Caco-2 (cell line): ENCODE measurements at regions not wholly inside any gene's neighbourhood (a gene's known extent, or its start where the extent isn't known, plus 50 kb on each side); places are given as distances from the start of the nearest gene placed in this dataset.

Experiments used
- BruUV-seq: library from RNA; stranded (reverse); fragments of 400-500 nt; replicated peaks from 2 replicates; lab custom pipeline; 2021; lab: Mats Ljungman, UMichigan
- CTCF ChIA-PET: fragments of 300-600 bp; sonication (Branson Sonifier 250); formaldehyde crosslinking; loops from one replicate; lab custom pipeline; 2022; ENCODE audit warnings: antibody characterized with exemption; lab: Charles Lee
- POLR2A ChIA-PET: fragments of 300-600 bp; sonication (Branson Sonifier 250); formaldehyde crosslinking; loops from one replicate; lab custom pipeline; 2022; ENCODE audit warnings: antibody characterized with exemption; lab: Charles Lee
- DNase-seq, 2 experiments: peaks; one replicate each; pipeline versions ENCODE4 v3.0.0 to v3.0.0-alpha.2; 2020 to 2022
- H3K27me3 ChIP-seq: replicated peaks from 2 replicates; pipeline ENCODE4 v1.6.0; 2011; ENCODE audit warnings: low read length; ENCODE audit not compliant: control insufficient read depth, insufficient read depth
- H3K36me3 ChIP-seq: 2 replicates; pipeline ENCODE4 v1.5.1; 2011; ENCODE audit warnings: low read length; ENCODE audit not compliant: control insufficient read depth, insufficient read depth
- H3K4me1 ChIP-seq: fragments of 250-450 bp; sonication (Bioruptor Pico); 2 replicates; pipeline ENCODE4 v1.5.1; 2020; ENCODE audit warnings: mild to moderate bottlenecking
- H3K4me3 ChIP-seq: 2 replicates; pipeline ENCODE4 v1.5.1; 2011; ENCODE audit warnings: low read depth, mild to moderate bottlenecking, control low read depth, low read length
- H3K9me3 ChIP-seq: fragments of 250-450 bp; sonication (Bioruptor Pico); 2 replicates; pipeline ENCODE4 v1.5.1; 2020; ENCODE audit warnings: mild to moderate bottlenecking, moderate library complexity
- H3K27ac Mint-ChIP-seq: one replicate; pipeline ENCODE4 v1.8.0; 2022; ENCODE audit warnings: mixed read lengths; ENCODE audit not compliant: unreplicated experiment
- H3K27me3 Mint-ChIP-seq: one replicate; pipeline ENCODE4 v1.8.0; 2022; ENCODE audit warnings: mixed read lengths; ENCODE audit not compliant: insufficient read depth, unreplicated experiment
- H3K36me3 Mint-ChIP-seq: one replicate; pipeline ENCODE4 v1.8.0; 2022; ENCODE audit warnings: mild to moderate bottlenecking, mixed read lengths; ENCODE audit not compliant: insufficient read depth, unreplicated experiment
- H3K4me1 Mint-ChIP-seq: one replicate; pipeline ENCODE4 v1.8.0; 2022; ENCODE audit warnings: low read depth, mixed read lengths; ENCODE audit not compliant: unreplicated experiment
- H3K4me3 Mint-ChIP-seq: one replicate; pipeline ENCODE4 v1.8.0; 2022; ENCODE audit warnings: mild to moderate bottlenecking, moderate library complexity, mixed read lengths; ENCODE audit not compliant: unreplicated experiment
- H3K9me3 Mint-ChIP-seq: one replicate; pipeline ENCODE4 v1.8.0; 2022; ENCODE audit warnings: mixed read lengths; ENCODE audit not compliant: unreplicated experiment
- intact Hi-C: fragments of 100-400 bp; cut with micrococcal nuclease; formaldehyde crosslinking; loops from one replicate; pipeline ENCODE4 v1.10.0; 2022; ENCODE audit not compliant: unreplicated experiment
- TF ChIP-seq, protein P1 (sequence below), 2 experiments: fragments of 200-600 bp in 1 of 2; IDR thresholded peaks; 1 replicate in 1 of 2; 2 replicates in 1 of 2; pipeline versions ENCODE4 v1.5.1 to v1.8.0; 2011 to 2022; ENCODE audit warnings: antibody characterized with exemption in 1 of 2, control low read depth in 1 of 2, inconsistent platforms in 1 of 2, low read depth in 1 of 2, low read length in 1 of 2, mild to moderate bottlenecking in 1 of 2, moderate library complexity in 1 of 2; ENCODE audit not compliant: insufficient read depth in 1 of 2, severe bottlenecking in 1 of 2, unreplicated experiment in 1 of 2

GRCh38 chr4:188455062-188455752 lies 316.0 kb downstream of the TRIML1 start:
- H3K4me1 Mint-ChIP-seq, result peaks cover 7% of the 10 kb centered on the region
- Histone ChIP-seq H3K36me3 (no peaks in the 10 kb centered on the region), H3K4me1 (no peaks in the 10 kb centered on the region), H3K27me3 (no peaks in the 10 kb centered on the region), H3K4me3 (no peak overlapping the region), H3K9me3 (no peaks in the 10 kb centered on the region)
- no peaks in the 10 kb centered on the region for H3K27me3 Mint-ChIP-seq
- CTCF ChIA-PET, result no interaction called here
- H3K27ac Mint-ChIP-seq, result no peak overlapping the region
- no peak for DNase-seq
- BruUV-seq, result no TSS peak
- intact Hi-C loops, result no loop called here
- H3K4me3 Mint-ChIP-seq, result no peak overlapping the region
- TF ChIP-seq, protein P1, sequence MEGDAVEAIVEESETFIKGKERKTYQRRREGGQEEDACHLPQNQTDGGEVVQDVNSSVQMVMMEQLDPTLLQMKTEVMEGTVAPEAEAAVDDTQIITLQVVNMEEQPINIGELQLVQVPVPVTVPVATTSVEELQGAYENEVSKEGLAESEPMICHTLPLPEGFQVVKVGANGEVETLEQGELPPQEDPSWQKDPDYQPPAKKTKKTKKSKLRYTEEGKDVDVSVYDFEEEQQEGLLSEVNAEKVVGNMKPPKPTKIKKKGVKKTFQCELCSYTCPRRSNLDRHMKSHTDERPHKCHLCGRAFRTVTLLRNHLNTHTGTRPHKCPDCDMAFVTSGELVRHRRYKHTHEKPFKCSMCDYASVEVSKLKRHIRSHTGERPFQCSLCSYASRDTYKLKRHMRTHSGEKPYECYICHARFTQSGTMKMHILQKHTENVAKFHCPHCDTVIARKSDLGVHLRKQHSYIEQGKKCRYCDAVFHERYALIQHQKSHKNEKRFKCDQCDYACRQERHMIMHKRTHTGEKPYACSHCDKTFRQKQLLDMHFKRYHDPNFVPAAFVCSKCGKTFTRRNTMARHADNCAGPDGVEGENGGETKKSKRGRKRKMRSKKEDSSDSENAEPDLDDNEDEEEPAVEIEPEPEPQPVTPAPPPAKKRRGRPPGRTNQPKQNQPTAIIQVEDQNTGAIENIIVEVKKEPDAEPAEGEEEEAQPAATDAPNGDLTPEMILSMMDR (IDR thresholded peaks at IDR 0.05; ENCODE audit: insufficient read depth in 1 of 2, low read depth in 1 of 2, low read length in 1 of 2, severe bottlenecking in 1 of 2, unreplicated experiment in 1 of 2), result no peak
- H3K9me3 Mint-ChIP-seq, result no peaks in the 10 kb centered on the region
- POLR2A ChIA-PET, result no interaction called here
- no peaks in the 10 kb centered on the region for H3K36me3 Mint-ChIP-seq

GRCh38 chr4:188459381-188459780 lies 320.1 kb downstream of the TRIML1 start:
- no peaks in the 10 kb centered on the region for H3K4me1 ChIP-seq
- DNase-seq, result no peak
- peaks cover 11% of the 10 kb centered on the region for H3K9me3 Mint-ChIP-seq
- intact Hi-C loops, result no loop called here
- CTCF ChIA-PET, result no interaction called here
- H3K4me3 Mint-ChIP-seq, result no peak overlapping the region
- BruUV-seq, result no TSS peak
- H3K27ac Mint-ChIP-seq, result no peak overlapping the region
- no peaks in the 10 kb centered on the region for H3K27me3 Mint-ChIP-seq
- TF ChIP-seq, protein P1 (IDR thresholded peaks at IDR 0.05; ENCODE audit: insufficient read depth in 1 of 2, low read depth in 1 of 2, low read length in 1 of 2, severe bottlenecking in 1 of 2, unreplicated experiment in 1 of 2), result no peak
- POLR2A ChIA-PET, result no interaction called here
- no peaks in the 10 kb centered on the region for H3K4me1 Mint-ChIP-seq
- H3K27me3 ChIP-seq, result no peaks in the 10 kb centered on the region
- H3K36me3 ChIP-seq, result no peaks in the 10 kb centered on the region
- H3K9me3 ChIP-seq, result peaks cover 8% of the 10 kb centered on the region; the same call in 1 of the 2 replicates
- no peaks in the 10 kb centered on the region for H3K36me3 Mint-ChIP-seq
- no peak overlapping the region for H3K4me3 ChIP-seq

GRCh38 chr4:188463909-188464308 lies 324.7 kb downstream of the TRIML1 start:
- H3K4me1 Mint-ChIP-seq, result no peaks in the 10 kb centered on the region
- CTCF ChIA-PET, result no interaction called here
- POLR2A ChIA-PET, result no interaction called here

More at GRCh38 chr4:188463909-188464308, 324.7 kb downstream of the TRIML1 start:
- Mint-ChIP-seq H3K36me3 (no peaks in the 10 kb centered on the region), H3K27ac (no peak overlapping the region), H3K27me3 (no peaks in the 10 kb centered on the region), H3K9me3 (peaks cover 11% of the 10 kb centered on the region), H3K4me3 (no peak overlapping the region)
- DNase-seq, result no peak
- no peaks in the 10 kb centered on the region for H3K27me3 ChIP-seq
- no peaks in the 10 kb centered on the region for H3K36me3 ChIP-seq
- peaks cover 8% of the 10 kb centered on the region; the same call in 1 of the 2 replicates for H3K9me3 ChIP-seq
- no TSS peak for BruUV-seq
- intact Hi-C loops, result no loop called here
- no peak overlapping the region for H3K4me3 ChIP-seq
- no peaks in the 10 kb centered on the region for H3K4me1 ChIP-seq
- TF ChIP-seq, protein P1 (IDR thresholded peaks at IDR 0.05; ENCODE audit: insufficient read depth in 1 of 2, low read depth in 1 of 2, low read length in 1 of 2, severe bottlenecking in 1 of 2, unreplicated experiment in 1 of 2), result no peak
